ENCODE measurements at regions not wholly inside any gene's neighbourhood (a gene's known extent, or its start where the extent isn't known, plus 50 kb on each side); places are given as distances from the start of the nearest gene placed in this dataset.
"Not testable (repeated sequence)": the region's sequence is repeated elsewhere in the genome, so short reads cannot be mapped to it uniquely, and the experiment has no call there.

DNA sequence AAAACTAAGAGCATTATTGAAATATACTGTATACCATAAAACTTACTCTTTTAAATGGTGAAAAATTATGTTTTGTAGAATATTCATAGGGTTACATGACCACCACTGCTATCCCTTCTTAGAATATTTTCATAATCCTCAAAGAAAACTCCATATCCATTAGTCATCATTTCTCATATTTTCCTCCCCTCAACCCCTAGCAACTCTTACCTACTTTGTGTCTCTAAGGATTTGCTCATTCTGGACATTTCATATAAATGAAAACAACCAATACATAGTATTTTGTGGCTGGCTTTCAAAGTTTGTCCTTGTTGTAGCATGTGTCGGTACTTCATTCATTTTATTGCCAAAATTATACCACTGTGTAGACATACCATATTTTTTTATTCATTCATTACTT lies 863.8 kb downstream of the KCNA4 start:
- DNase-seq, result no peak

GRCh38 chr11:29142573-29142972 lies 874.3 kb downstream of the KCNA4 start:
- not testable (repeated sequence) for DNase-seq

GRCh38 chr11:29135504-29135903 lies 881.3 kb downstream of the KCNA4 start:
- no peak for DNase-seq

GRCh38 chr11:29131055-29131454 lies 885.8 kb downstream of the KCNA4 start:
- no peak for DNase-seq

DNA sequence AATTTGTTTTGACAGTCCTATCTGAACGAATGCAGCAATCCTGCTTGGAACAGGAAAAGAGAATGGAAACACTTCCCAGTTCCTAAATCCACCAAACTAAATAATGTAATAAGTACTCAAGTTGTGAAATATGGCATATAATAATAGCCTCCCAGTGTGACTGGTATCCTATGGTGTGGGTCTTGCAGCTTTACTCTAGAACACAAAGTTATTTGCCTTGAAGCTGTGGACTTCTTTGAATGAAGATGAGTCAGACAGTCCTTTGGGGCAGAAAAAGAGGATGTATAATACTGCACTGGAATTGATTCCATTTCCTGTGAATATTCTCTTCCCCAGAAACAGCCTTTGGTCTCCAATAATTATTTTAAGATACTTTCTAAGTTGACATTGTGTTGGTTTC lies 887.0 kb downstream of the KCNA4 start:
- DNase-seq, result no peak

- DNase-seq, result no peak
Measured at GRCh38 chr11:29127461-29127860, 889.4 kb downstream of the KCNA4 start.

GRCh38 chr11:29125606-29126005 lies 891.2 kb downstream of the KCNA4 start:
- DNase-seq, result no peak

- no peak for DNase-seq
Measured at GRCh38 chr11:29124470-29124869, 892.4 kb downstream of the KCNA4 start.

DNA sequence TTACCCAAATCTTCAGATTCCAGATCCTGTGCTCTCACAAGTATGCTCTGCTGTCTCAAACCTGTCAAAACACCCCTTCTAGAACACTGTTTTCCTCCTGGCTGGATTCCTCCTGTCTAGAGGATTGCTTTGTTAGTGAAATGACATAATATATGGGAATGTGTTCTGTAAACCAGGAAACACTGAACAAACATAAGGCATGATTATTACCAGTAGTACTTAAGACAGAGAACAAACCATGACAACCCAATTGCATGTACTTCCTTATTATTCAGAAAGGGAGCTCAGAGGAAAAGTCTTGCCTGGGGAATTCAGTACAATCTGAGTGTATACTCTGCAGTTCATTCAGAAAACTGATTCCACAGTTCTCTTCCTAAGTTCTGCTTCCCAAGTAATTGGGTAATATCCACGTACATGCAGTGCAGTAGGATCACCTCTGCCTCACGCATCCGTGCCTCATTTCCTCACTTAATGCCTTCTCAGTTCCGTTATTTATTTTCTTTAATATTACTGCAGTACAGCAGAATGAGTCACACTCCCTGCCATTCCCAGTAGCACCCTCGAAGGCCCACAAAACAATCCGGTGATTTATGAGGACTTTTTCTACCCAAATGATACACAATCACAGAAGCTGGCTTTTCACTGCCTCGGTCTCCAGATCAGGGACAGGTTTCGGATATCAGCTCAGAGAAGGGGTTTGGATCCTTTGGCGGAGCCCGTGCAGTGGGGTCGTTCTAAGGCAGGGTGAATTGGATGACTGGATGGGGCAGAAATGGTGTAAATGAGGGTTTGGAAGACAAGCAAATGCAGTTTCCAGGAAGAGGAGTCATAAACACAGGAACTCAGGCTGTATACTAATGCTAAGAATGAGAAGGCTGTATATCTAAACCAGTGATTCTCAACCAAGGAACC lies 896.9 kb downstream of the KCNA4 start:
- DNase-seq, result no peak

GRCh38 chr11:29119116-29119515 lies 897.7 kb downstream of the KCNA4 start:
- no peak for DNase-seq

GRCh38 chr11:29100967-29101366 lies 915.9 kb downstream of the KCNA4 start:
- no peak for DNase-seq

DNA sequence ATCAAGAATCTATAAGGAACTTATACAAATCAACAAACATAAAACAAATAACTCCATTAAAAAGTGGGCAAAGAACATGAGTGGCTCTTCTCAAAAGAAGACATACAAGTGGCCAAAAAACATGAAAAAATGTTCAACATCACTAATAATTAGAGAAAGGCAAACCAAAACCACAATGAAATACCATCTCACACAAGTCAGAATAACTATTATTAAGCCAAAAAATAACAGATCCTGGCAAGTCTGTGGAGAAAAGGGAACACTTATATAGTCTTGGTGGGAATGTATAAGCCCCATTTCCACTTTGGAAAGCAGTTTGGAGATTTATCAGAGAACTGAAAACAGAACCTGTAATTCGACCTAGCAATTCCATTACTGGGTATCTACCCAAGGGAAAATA lies 921.0 kb downstream of the KCNA4 start:
- no peak for DNase-seq

- no peak for DNase-seq
Measured at GRCh38 chr11:29093416-29094120, 923.3 kb downstream of the KCNA4 start.

GRCh38 chr11:29087200-29087812 lies 929.5 kb downstream of the KCNA4 start:
- no peak for DNase-seq

DNA sequence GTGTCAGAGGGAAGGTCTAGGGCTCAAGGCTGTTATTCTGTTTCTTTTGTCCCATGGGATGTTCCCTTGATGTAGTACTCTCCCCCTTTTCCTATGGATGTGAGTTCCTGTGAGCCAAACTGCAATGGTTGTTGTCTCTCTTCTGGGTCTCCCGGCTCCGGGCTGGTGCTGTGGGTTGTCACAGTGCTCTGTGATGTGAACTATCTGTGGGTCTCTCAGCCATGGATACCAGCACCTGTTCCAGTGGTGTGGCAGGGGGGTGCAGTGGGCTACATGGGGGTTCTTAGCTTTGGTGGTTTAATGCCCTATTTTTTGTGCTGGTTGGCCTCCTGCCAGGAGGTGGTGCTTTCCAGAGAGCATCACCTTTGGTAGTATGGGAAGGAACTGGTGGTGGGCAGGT lies 941.1 kb downstream of the KCNA4 start:
- no peak for DNase-seq

DNA sequence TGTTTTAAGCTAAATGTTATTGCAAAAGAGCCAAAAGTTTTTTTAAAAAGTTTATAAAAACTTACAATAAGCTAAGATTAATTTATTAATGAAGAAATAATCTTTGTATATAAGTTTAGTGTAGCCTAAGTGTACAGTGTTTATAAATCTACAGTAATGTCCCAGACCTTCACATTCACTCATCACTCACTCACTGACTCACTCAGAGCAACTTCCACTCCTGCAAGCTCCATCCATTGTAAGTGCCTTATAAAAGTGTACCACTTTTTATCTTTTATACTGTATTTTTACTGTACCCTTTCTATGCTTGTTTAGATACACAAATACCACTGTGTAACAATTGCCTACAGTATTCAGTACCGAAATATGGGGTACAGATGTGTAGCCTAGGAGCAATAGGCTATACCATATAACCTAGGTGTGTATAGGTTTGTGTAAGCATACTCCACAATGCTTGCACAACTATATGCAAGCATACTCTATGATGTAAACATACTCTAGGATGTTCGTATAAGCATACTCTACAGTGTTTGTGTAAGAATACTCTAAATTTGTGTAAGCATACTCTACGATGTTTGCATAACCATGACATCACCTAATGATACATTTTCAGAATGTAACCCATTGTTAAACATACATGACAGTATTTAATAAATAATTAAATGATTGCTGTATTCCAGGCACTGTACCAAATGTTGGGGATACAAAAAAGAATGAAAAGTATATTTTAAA lies 953.0 kb downstream of the KCNA4 start:
- no peak for DNase-seq

- no peak for DNase-seq
Measured at GRCh38 chr11:29061452-29061851, 953.3 kb downstream of the METTL15 start.

GRCh38 chr11:29056487-29056886 lies 948.3 kb downstream of the METTL15 start:
- not testable (repeated sequence) for DNase-seq

- DNase-seq, result no peak
Measured at GRCh38 chr11:29051935-29052334, 943.7 kb downstream of the METTL15 start.

DNA sequence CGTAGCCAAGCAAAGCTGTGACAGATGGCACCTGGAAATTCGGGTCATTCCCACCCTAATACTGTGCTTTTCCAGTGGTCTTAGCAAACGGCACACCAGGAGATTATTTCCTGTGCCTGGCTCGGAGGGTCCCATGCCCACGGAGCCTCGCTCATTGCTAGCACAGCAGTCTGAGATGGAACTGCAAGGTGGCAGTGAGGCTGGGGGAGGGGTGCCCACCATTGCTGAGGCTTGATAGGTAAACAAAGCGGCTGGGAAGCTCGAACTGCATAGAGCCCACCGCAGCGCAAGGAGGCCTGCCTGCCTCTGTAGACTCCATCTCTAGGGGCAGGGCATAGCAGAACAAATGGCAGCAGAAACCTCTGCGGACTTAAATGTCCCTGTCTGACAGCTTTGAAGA lies 942.8 kb downstream of the METTL15 start:
- not testable (repeated sequence) for DNase-seq

- DNase-seq, result no peak
Measured at GRCh38 chr11:29040489-29040888, 932.3 kb downstream of the METTL15 start.

GRCh38 chr11:29032384-29033149 lies 924.4 kb downstream of the METTL15 start:
- no peak for DNase-seq
